GM12878 (cell line): ENCODE measurements at regions not wholly inside any gene's neighbourhood (a gene's known extent, or its start where the extent isn't known, plus 50 kb on each side); places are given as distances from the start of the nearest gene placed in this dataset.
"Not testable (repeated sequence)": the region's sequence is repeated elsewhere in the genome, so short reads cannot be mapped to it uniquely, and the experiment has no call there.

Experiments
- ATAC-seq: fragments of 200-7000 bp; cut with Tn5 transposase; 3 replicates; pipeline ENCODE4 v1.9.1; 2020; ENCODE audit warnings: mild to moderate bottlenecking, moderate library complexity
- BruUV-seq: library from RNA; stranded (reverse); fragments of 400-500 nt; replicated peaks from 2 replicates; lab custom pipeline; 2021; lab: Mats Ljungman, UMichigan
- CTCF ChIA-PET: fragments of 300-600 bp; sonication (Branson Sonifier 250); formaldehyde crosslinking; extraction: SDS; loops from one replicate; lab custom pipeline; 2021; ENCODE audit warnings: inconsistent platforms; lab: Yijun Ruan, JAX
- POLR2A ChIA-PET: fragments of 350-600 bp; formaldehyde crosslinking; extraction: SDS; loops from one replicate; lab custom pipeline; 2021; ENCODE audit warnings: inconsistent platforms; lab: Charles Lee
- RAD21 ChIA-PET: fragments of 300-600 bp; sonication (Branson Sonifier 250); formaldehyde crosslinking; loops from one replicate; lab custom pipeline; 2023; ENCODE audit warnings: antibody characterized with exemption; ENCODE audit not compliant: unreplicated experiment; lab: Charles Lee
- SMC1A ChIA-PET: fragments of 300-600 bp; sonication (Branson Sonifier 250); formaldehyde crosslinking; loops from one replicate; lab custom pipeline; 2023; ENCODE audit not compliant: unreplicated experiment, uncharacterized antibody; lab: Charles Lee
- DNase-seq: peaks from one replicate; pipeline ENCODE4 v3.0.0-alpha.2; 2011; ENCODE audit warnings: low read depth, low spot score
- FAIRE-seq: peaks from 3 replicates; lab custom pipeline; 2011; peaks lifted over from hg19 to GRCh38; lab: Jason Lieb, UNC
- H2AFZ ChIP-seq: 2 replicates; pipeline ENCODE4 v1.6.0; 2011; ENCODE audit warnings: low read depth, low read length, control low read depth; ENCODE audit not compliant: control insufficient read depth
- H3K27ac ChIP-seq: 2 replicates; pipeline ENCODE4 v1.5.1; 2011; ENCODE audit warnings: control low read depth; ENCODE audit not compliant: control insufficient read depth, insufficient read depth
- H3K27me3 ChIP-seq, 2 experiments: replicated peaks in 1 of 2; 2 replicates each; pipeline versions ENCODE4 v1.6.0 to v1.6.1; 2011; ENCODE audit warnings: low read length in 1 of 2; ENCODE audit not compliant: control insufficient read depth in 2 of 2, insufficient read depth in 2 of 2
- H3K36me3 ChIP-seq, 2 experiments: 2 replicates each; pipeline ENCODE4 v1.5.1; 2011; ENCODE audit warnings: low read length in 1 of 2; ENCODE audit not compliant: control insufficient read depth in 2 of 2, insufficient read depth in 2 of 2
- H3K4me1 ChIP-seq: 2 replicates; pipeline ENCODE4 v1.6.1; 2011; ENCODE audit warnings: mild to moderate bottlenecking, low read length, moderate library complexity, mixed read lengths; ENCODE audit not compliant: control insufficient read depth, insufficient read depth
- H3K4me2 ChIP-seq: 2 replicates; pipeline ENCODE4 v1.6.0; 2011; ENCODE audit warnings: control low read depth; ENCODE audit not compliant: control insufficient read depth, insufficient read depth
- H3K4me3 ChIP-seq: fragments of 200-600 bp; sonication (generic); 2 replicates; pipeline ENCODE4 v1.5.1; 2016
- H3K79me2 ChIP-seq: 2 replicates; pipeline ENCODE4 v1.6.0; 2011; ENCODE audit warnings: low read length; ENCODE audit not compliant: control insufficient read depth, insufficient read depth
- H3K9ac ChIP-seq: 2 replicates; pipeline ENCODE4 v1.8.0; 2011; ENCODE audit warnings: low read length, control low read depth, mixed read lengths; ENCODE audit not compliant: control insufficient read depth, insufficient read depth
- H3K9me3 ChIP-seq: replicated peaks from 3 replicates; pipeline ENCODE4 v1.5.1; 2011; ENCODE audit warnings: mild to moderate bottlenecking, low read length; ENCODE audit not compliant: control insufficient read depth, insufficient read depth
- H4K20me1 ChIP-seq: 2 replicates; pipeline ENCODE4 v1.6.0; 2011; ENCODE audit not compliant: control insufficient read depth, insufficient read depth
- WGBS: methylation state at CpG from one replicate; pipeline ENCODE4 v1.1.6; 2016; ENCODE audit warnings: low lambda C conversion rate; ENCODE audit not compliant: insufficient replicate concordance, insufficient coverage; ENCODE audit errors: missing lambda C conversion rate; 5-methylcytosine and 5-hydroxymethylcytosine counted together
- in situ Hi-C: fragments of 300-500 bp; cut with MboI; formaldehyde crosslinking; loops from 9 replicates; pipeline ENCODE4 v1.14.3; 2018; ENCODE audit warnings: mixed read lengths
- intact Hi-C: fragments of 100-400 bp; cut with micrococcal nuclease; formaldehyde crosslinking; loops from one replicate; pipeline ENCODE4 v1.14.2; 2022; ENCODE audit not compliant: unreplicated experiment

- ATAC-seq, DNase-seq, RAD21 ChIA-PET, in situ Hi-C loops, H3K79me2 ChIP-seq, BruUV-seq, intact Hi-C loops, H3K36me3 ChIP-seq, H2AFZ ChIP-seq, CTCF ChIA-PET, FAIRE-seq, H3K27ac ChIP-seq, H3K9ac ChIP-seq, H3K4me2 ChIP-seq, POLR2A ChIA-PET, H3K27me3 ChIP-seq, H3K4me3 ChIP-seq, H3K4me1 ChIP-seq, SMC1A ChIA-PET, H3K9me3 ChIP-seq, H4K20me1 ChIP-seq: not testable (repeated sequence)
- 28% methylated on average over 2 of the region's 2 CpGs for WGBS
Measured at GRCh38 chr15:20012837-20013236, 528.8 kb downstream of the GOLGA6L6 start.

GRCh38 chr15:20010759-20011158 lies 530.8 kb downstream of the GOLGA6L6 start:
- BruUV-seq, CTCF ChIA-PET, ATAC-seq, H3K9ac ChIP-seq, H3K4me3 ChIP-seq, H3K27ac ChIP-seq, POLR2A ChIA-PET, H3K9me3 ChIP-seq, RAD21 ChIA-PET, intact Hi-C loops, H3K79me2 ChIP-seq, H3K36me3 ChIP-seq, H2AFZ ChIP-seq, SMC1A ChIA-PET, FAIRE-seq, H4K20me1 ChIP-seq, H3K27me3 ChIP-seq, H3K4me1 ChIP-seq, in situ Hi-C loops, H3K4me2 ChIP-seq, DNase-seq: not testable (repeated sequence)
- WGBS, result 14% methylated on average over 4 of the region's 9 CpGs

- H3K79me2 ChIP-seq, H3K9me3 ChIP-seq, SMC1A ChIA-PET, POLR2A ChIA-PET, intact Hi-C loops, DNase-seq, H3K9ac ChIP-seq, RAD21 ChIA-PET, ATAC-seq, BruUV-seq, H3K27me3 ChIP-seq, H3K27ac ChIP-seq, H3K4me2 ChIP-seq, H4K20me1 ChIP-seq, FAIRE-seq, H3K36me3 ChIP-seq, H3K4me3 ChIP-seq, H2AFZ ChIP-seq, in situ Hi-C loops, H3K4me1 ChIP-seq, CTCF ChIA-PET: not testable (repeated sequence)
- no CpG with 5 or more reads among the region's 8 CpGs for WGBS
Measured at GRCh38 chr15:20009619-20010018, 532.0 kb downstream of the GOLGA6L6 start.

GRCh38 chr15:20007338-20007737 lies 534.3 kb downstream of the GOLGA6L6 start:
- H3K9ac ChIP-seq, H3K4me3 ChIP-seq, intact Hi-C loops, H2AFZ ChIP-seq, in situ Hi-C loops, H3K79me2 ChIP-seq, ATAC-seq, H3K9me3 ChIP-seq, FAIRE-seq, H3K4me2 ChIP-seq, H3K27ac ChIP-seq, H4K20me1 ChIP-seq, POLR2A ChIA-PET, H3K4me1 ChIP-seq, RAD21 ChIA-PET, CTCF ChIA-PET, BruUV-seq, SMC1A ChIA-PET, DNase-seq, H3K36me3 ChIP-seq, H3K27me3 ChIP-seq: not testable (repeated sequence)
- 28% methylated on average over 3 of the region's 4 CpGs for WGBS
